ENCODE measurements at regions not wholly inside any gene's neighbourhood (a gene's known extent, or its start where the extent isn't known, plus 50 kb on each side); places are given as distances from the start of the nearest gene placed in this dataset.

DNA sequence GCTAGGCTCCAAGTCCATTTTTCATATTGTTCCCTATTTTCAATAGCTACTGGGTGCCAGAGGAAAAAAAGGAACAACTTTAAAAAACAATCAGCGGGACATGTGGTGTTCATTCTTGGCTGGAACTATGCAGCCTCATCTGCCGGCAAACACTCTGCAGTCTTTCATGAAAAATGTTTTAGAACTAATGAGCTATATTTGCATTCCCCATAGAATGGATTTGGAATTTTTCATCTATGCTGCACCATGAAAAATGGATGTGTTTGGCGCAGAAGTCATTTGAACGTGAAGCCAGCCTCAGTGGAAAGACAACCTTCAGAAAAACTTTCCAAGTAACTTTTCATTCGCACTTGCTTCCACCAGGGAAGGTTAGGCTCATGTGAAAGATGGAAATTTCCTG, 270.5 kb downstream of the SKAP2 start:
- intact Hi-C loops (cut with DNase I) = no loop called here
- TF ChIP-seq, protein P1, sequence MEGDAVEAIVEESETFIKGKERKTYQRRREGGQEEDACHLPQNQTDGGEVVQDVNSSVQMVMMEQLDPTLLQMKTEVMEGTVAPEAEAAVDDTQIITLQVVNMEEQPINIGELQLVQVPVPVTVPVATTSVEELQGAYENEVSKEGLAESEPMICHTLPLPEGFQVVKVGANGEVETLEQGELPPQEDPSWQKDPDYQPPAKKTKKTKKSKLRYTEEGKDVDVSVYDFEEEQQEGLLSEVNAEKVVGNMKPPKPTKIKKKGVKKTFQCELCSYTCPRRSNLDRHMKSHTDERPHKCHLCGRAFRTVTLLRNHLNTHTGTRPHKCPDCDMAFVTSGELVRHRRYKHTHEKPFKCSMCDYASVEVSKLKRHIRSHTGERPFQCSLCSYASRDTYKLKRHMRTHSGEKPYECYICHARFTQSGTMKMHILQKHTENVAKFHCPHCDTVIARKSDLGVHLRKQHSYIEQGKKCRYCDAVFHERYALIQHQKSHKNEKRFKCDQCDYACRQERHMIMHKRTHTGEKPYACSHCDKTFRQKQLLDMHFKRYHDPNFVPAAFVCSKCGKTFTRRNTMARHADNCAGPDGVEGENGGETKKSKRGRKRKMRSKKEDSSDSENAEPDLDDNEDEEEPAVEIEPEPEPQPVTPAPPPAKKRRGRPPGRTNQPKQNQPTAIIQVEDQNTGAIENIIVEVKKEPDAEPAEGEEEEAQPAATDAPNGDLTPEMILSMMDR (IDR thresholded peaks at IDR 0.05) = no peak
- no peaks in the 10 kb centered on the region for H3K9me3 ChIP-seq
- no peaks in the 10 kb centered on the region for H3K27me3 ChIP-seq
- H3K4me3 ChIP-seq = no peak overlapping the region
- no peaks in the 10 kb centered on the region for H3K36me3 ChIP-seq
- H3K4me1 ChIP-seq = peaks cover 0 to 5% of the 10 kb centered on the region in 2 donors
- no peak for DNase-seq (ENCODE audit: low spot score in 2 of 2)
- H3K27ac ChIP-seq = no peak overlapping the region

DNA sequence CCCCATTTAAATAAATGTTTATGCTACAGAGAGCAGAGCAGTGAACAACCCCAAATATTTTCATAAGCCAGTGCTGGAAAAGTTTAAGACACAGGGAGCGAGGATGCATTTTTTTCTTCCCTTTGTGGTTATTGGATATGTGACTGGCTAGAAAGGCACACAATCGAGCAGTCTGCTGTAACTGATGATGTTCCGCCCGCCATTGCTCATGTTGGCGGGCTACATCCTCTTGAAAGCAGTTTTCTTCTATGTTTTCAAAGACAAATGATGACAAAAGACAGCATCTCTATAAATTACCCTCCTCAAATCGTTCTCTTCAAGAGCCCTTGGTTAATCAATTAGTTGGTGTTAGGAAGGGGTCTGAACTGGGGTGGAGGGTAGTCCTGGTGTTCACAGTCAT, 269.8 kb downstream of the SKAP2 start:
- Histone ChIP-seq H3K27ac (no peak overlapping the region), H3K27me3 (no peaks in the 10 kb centered on the region), H3K9me3 (no peaks in the 10 kb centered on the region), H3K36me3 (no peaks in the 10 kb centered on the region), H3K4me1 (peaks cover 0 to 5% of the 10 kb centered on the region in 2 donors), H3K4me3 (no peak overlapping the region)
- TF ChIP-seq, protein P1 (IDR thresholded peaks at IDR 0.05) = no peak
- no peak for DNase-seq (ENCODE audit: low spot score in 2 of 2)
- intact Hi-C loops (cut with DNase I) = no loop called here

DNA sequence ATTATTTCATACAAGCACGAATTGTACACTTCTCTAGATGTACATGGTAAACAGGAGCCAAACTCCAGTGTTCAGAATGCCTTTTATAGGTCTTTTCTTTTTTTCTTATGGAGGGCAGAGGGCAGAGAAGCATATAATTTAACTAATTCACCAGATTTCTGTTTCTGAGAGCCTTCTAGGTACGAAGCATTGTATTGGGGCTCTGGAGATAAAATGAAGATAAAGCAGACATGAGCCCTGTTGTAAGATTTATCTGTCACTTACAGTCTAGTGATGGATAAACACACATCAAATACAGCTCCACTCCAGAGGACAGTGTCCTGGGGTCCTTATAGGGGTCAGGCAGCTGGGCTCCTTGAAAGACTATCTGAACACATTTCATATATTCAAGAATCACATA, 265.5 kb downstream of the SKAP2 start:
- H3K27me3 ChIP-seq = no peaks in the 10 kb centered on the region
- intact Hi-C loops (cut with DNase I) = no loop called here
- H3K36me3 ChIP-seq = no peaks in the 10 kb centered on the region
- H3K4me1 ChIP-seq = no peaks in the 10 kb centered on the region
- no peaks in the 10 kb centered on the region for H3K9me3 ChIP-seq
- H3K27ac ChIP-seq = no peak overlapping the region
- H3K4me3 ChIP-seq = no peak overlapping the region
- no peak for DNase-seq (ENCODE audit: low spot score in 2 of 2)
- TF ChIP-seq, protein P1 (IDR thresholded peaks at IDR 0.05) = no peak

DNA sequence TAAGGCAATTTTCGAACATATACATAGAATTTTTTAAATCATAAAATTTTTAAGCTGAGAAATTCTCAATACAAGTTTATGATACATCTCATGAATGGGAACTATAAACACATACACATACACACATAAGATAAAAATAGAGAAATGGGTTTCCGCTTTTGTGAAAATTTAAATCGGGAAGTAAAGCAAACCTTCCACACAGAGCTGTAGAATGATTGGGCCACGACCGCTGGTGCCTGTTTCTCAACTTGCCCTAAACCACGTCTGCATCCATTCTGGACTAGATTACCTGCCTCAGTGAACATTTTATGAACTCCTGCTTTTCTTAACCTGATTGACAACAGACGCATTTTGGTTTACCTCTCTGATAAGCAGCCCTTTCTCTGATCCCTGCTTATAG, 264.4 kb downstream of the SKAP2 start:
- Histone ChIP-seq H3K27me3 (no peaks in the 10 kb centered on the region), H3K36me3 (no peaks in the 10 kb centered on the region), H3K9me3 (no peaks in the 10 kb centered on the region), H3K4me1 (no peaks in the 10 kb centered on the region), H3K4me3 (no peak overlapping the region), H3K27ac (no peak overlapping the region)
- intact Hi-C loops (cut with DNase I) = no loop called here
- no peak for DNase-seq (ENCODE audit: low spot score in 2 of 2)
- TF ChIP-seq, protein P1 (IDR thresholded peaks at IDR 0.05) = no peak

DNA sequence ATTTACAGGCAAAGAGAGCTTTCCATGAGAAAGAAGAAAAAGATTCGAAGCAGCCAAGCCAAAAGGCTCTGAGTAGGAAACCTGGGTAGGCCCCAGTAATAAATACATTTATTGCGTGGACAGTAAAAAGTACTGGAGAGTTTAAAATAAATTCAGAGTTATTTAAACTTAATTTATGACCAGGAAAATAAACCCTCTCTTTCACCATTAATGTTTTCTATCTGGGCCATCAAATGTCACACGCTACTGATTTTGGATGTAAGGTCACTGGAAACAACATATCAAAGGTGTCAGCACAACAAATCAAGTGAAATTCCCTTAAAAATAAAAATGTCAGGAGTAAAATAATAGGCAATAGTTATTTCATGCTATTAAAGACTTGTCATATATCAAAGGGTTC, 264.0 kb downstream of the SKAP2 start:
- H3K27me3 ChIP-seq = no peaks in the 10 kb centered on the region
- TF ChIP-seq, protein P1 (IDR thresholded peaks at IDR 0.05) = no peak
- no peak overlapping the region for H3K27ac ChIP-seq
- H3K4me1 ChIP-seq = no peaks in the 10 kb centered on the region
- intact Hi-C loops (cut with DNase I) = no loop called here
- no peak for DNase-seq (ENCODE audit: low spot score in 2 of 2)
- H3K9me3 ChIP-seq = no peaks in the 10 kb centered on the region
- no peak overlapping the region for H3K4me3 ChIP-seq
- no peaks in the 10 kb centered on the region for H3K36me3 ChIP-seq

DNA sequence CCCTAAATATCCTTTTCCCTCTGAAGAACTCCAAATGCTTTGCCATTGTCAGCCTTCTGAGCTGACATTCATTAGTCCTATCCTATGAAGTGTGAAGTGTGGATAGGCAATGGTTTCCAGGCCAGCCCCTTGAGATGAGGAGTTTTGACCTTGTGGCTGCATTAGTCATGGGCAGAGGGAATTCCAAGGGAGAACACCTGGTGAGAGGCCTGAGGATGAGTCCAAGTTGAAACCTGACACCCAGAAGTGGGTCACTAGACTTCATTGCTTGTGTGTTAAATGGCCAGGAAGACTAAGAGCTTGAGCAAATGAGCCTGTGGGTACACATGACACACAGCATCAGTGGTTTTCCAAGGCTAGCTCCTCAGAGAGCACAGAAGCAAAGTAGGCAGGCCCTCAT, 260.8 kb downstream of the SKAP2 start:
- DNase-seq (ENCODE audit: low spot score in 2 of 2) = no peak
- Histone ChIP-seq H3K27ac (no peak overlapping the region), H3K36me3 (no peaks in the 10 kb centered on the region), H3K9me3 (no peaks in the 10 kb centered on the region), H3K27me3 (no peaks in the 10 kb centered on the region), H3K4me3 (no peak overlapping the region), H3K4me1 (no peaks in the 10 kb centered on the region)
- intact Hi-C loops (cut with DNase I) = no loop called here
- TF ChIP-seq, protein P1 (IDR thresholded peaks at IDR 0.05) = no peak
